ENCODE measurements at regions not wholly inside any gene's neighbourhood (a gene's known extent, or its start where the extent isn't known, plus 50 kb on each side); places are given as distances from the start of the nearest gene placed in this dataset.

- TF ChIP-seq, protein P1, sequence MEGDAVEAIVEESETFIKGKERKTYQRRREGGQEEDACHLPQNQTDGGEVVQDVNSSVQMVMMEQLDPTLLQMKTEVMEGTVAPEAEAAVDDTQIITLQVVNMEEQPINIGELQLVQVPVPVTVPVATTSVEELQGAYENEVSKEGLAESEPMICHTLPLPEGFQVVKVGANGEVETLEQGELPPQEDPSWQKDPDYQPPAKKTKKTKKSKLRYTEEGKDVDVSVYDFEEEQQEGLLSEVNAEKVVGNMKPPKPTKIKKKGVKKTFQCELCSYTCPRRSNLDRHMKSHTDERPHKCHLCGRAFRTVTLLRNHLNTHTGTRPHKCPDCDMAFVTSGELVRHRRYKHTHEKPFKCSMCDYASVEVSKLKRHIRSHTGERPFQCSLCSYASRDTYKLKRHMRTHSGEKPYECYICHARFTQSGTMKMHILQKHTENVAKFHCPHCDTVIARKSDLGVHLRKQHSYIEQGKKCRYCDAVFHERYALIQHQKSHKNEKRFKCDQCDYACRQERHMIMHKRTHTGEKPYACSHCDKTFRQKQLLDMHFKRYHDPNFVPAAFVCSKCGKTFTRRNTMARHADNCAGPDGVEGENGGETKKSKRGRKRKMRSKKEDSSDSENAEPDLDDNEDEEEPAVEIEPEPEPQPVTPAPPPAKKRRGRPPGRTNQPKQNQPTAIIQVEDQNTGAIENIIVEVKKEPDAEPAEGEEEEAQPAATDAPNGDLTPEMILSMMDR (IDR thresholded peaks at IDR 0.05; ENCODE audit: insufficient read depth, low read depth, low read length) = no peak
- TF ChIP-seq EZH2 (IDR thresholded peaks at IDR 0.05; ENCODE audit: insufficient read depth, low read length) = no peak
Measured at GRCh38 chr21:19340303-19340702, 936.7 kb upstream of the TMPRSS15 start.

Measured in astrocyte (in vitro differentiated cells and primary cell).